ENCODE measurements at regions not wholly inside any gene's neighbourhood (a gene's known extent, or its start where the extent isn't known, plus 50 kb on each side); places are given as distances from the start of the nearest gene placed in this dataset.

GRCh38 chr2:12041236-12041635, 294.8 kb downstream of the LPIN1 start:
- no peak overlapping the region for H3K4me2 ChIP-seq
- BruUV-seq (replicated peaks), result no TSS peak
- no peaks in the 10 kb centered on the region for H3K79me2 ChIP-seq (ENCODE audit: low read depth)
- CTCF ChIA-PET, result no interaction called here
- no peak overlapping the region for H3K4me3 ChIP-seq
- no peaks in the 10 kb centered on the region for H3K36me3 ChIP-seq (ENCODE audit: low read depth)
- H3K4me1 ChIP-seq (replicated peaks; ENCODE audit: insufficient read depth), result peaks cover 6% of the 10 kb centered on the region
- TF ChIP-seq EZH2 (IDR thresholded peaks at IDR 0.05; ENCODE audit: low read depth), result no peak
- TF ChIP-seq CTCF (conservative IDR thresholded peaks at IDR 0.05), result no peak
- H4K20me1 ChIP-seq (ENCODE audit: insufficient read depth), result no peaks in the 10 kb centered on the region
- no peaks in the 10 kb centered on the region for H3F3A ChIP-seq (ENCODE audit: insufficient read depth, low read depth)
- H3K27me3 ChIP-seq (ENCODE audit: insufficient read depth, low read depth), result no peaks in the 10 kb centered on the region
- no peak for DNase-seq
- POLR2A ChIA-PET (ENCODE audit: unreplicated experiment), result no interaction called here
- H3K9me3 ChIP-seq (ENCODE audit: insufficient read depth, low read depth), result peaks cover 22% of the 10 kb centered on the region
- H3K27ac ChIP-seq, result no peak overlapping the region
- no peaks in the 10 kb centered on the region for H3K9me2 ChIP-seq (ENCODE audit: insufficient read depth)
- H2AFZ ChIP-seq, result no peak overlapping the region
- intact Hi-C loops (cut with micrococcal nuclease; ENCODE audit: unreplicated experiment), result loop anchor here (10.0 kb wide), 1 partner anchor 134 kb away; no protein-coding TSS in a partner anchor

GRCh38 chr2:12043131-12043530, 296.7 kb downstream of the LPIN1 start:
- H3K36me3 ChIP-seq (ENCODE audit: low read depth), result no peaks in the 10 kb centered on the region
- TF ChIP-seq EZH2 (IDR thresholded peaks at IDR 0.05; ENCODE audit: low read depth) (no peak), CTCF (conservative IDR thresholded peaks at IDR 0.05) (no peak)
- H3K79me2 ChIP-seq (ENCODE audit: low read depth), result no peaks in the 10 kb centered on the region
- no peak for DNase-seq
- H3K27ac ChIP-seq, result no peak overlapping the region
- ChIA-PET CTCF (no interaction called here), POLR2A (ENCODE audit: unreplicated experiment) (no interaction called here)
- H3K4me3 ChIP-seq, result no peak overlapping the region
- peaks cover 18% of the 10 kb centered on the region; the same call in 1 of the 2 replicates for H3K9me3 ChIP-seq (ENCODE audit: insufficient read depth, low read depth)
- intact Hi-C loops (cut with micrococcal nuclease; ENCODE audit: unreplicated experiment), result loop anchor here (10.0 kb wide), 1 partner anchor 132 kb away; no protein-coding TSS in a partner anchor
- H3K4me2 ChIP-seq, result no peak overlapping the region
- peaks cover 19% of the 10 kb centered on the region for H3K4me1 ChIP-seq (replicated peaks; ENCODE audit: insufficient read depth)
- H2AFZ ChIP-seq, result no peak overlapping the region
- H3K9me2 ChIP-seq (ENCODE audit: insufficient read depth), result no peaks in the 10 kb centered on the region
- H4K20me1 ChIP-seq (ENCODE audit: insufficient read depth), result no peaks in the 10 kb centered on the region
- no peaks in the 10 kb centered on the region for H3F3A ChIP-seq (ENCODE audit: insufficient read depth, low read depth)
- no peaks in the 10 kb centered on the region for H3K27me3 ChIP-seq (ENCODE audit: insufficient read depth, low read depth)
- BruUV-seq (replicated peaks), result no TSS peak

- POLR2A ChIA-PET (ENCODE audit: unreplicated experiment), result no interaction called here
- intact Hi-C loops (cut with micrococcal nuclease; ENCODE audit: unreplicated experiment), result loop anchor here (10.0 kb wide), 1 partner anchor 130 kb away; no protein-coding TSS in a partner anchor
- Histone ChIP-seq H3K4me3 (no peak overlapping the region), H3K4me2 (no peak overlapping the region), H3F3A (ENCODE audit: insufficient read depth, low read depth) (no peaks in the 10 kb centered on the region), H3K79me2 (ENCODE audit: low read depth) (no peaks in the 10 kb centered on the region), H3K36me3 (ENCODE audit: low read depth) (no peaks in the 10 kb centered on the region), H3K9me3 (ENCODE audit: insufficient read depth, low read depth) (peaks cover 7% of the 10 kb centered on the region; the same call in 1 of the 2 replicates), H4K20me1 (ENCODE audit: insufficient read depth) (no peaks in the 10 kb centered on the region), H3K27ac (no peak overlapping the region), H3K4me1 (replicated peaks; ENCODE audit: insufficient read depth) (peaks cover 19% of the 10 kb centered on the region), H3K9me2 (ENCODE audit: insufficient read depth) (no peaks in the 10 kb centered on the region), H3K27me3 (ENCODE audit: insufficient read depth, low read depth) (no peaks in the 10 kb centered on the region), H2AFZ (no peak overlapping the region)
- no peak for DNase-seq
- no peak for TF ChIP-seq EZH2 (IDR thresholded peaks at IDR 0.05; ENCODE audit: low read depth)
- TF ChIP-seq CTCF (conservative IDR thresholded peaks at IDR 0.05), result no peak
- CTCF ChIA-PET, result no interaction called here
- no TSS peak for BruUV-seq (replicated peaks)
Measured at GRCh38 chr2:12044857-12045256, 298.4 kb downstream of the LPIN1 start.
